Kidney epithelial cell (primary cell): ENCODE measurements at regions not wholly inside any gene's neighbourhood (a gene's known extent, or its start where the extent isn't known, plus 50 kb on each side); places are given as distances from the start of the nearest gene placed in this dataset.
A peak's percentile ranks its signal among the peaks of the same experiment; 100 is the strongest.

Experiments
- DNase-seq: peaks from one replicate; pipeline ENCODE4 v3.0.0-alpha.2; 2010; ENCODE audit warnings: low read depth
- H3K27me3 ChIP-seq: 2 replicates; pipeline ENCODE4 v1.6.0; 2011; ENCODE audit warnings: low read length; ENCODE audit not compliant: control insufficient read depth, insufficient read depth
- H3K36me3 ChIP-seq: 2 replicates; pipeline ENCODE4 v1.5.1; 2011; ENCODE audit warnings: low read length; ENCODE audit not compliant: control insufficient read depth, insufficient read depth
- H3K4me3 ChIP-seq: 2 replicates; pipeline ENCODE4 v1.5.1; 2011; ENCODE audit warnings: low read depth, mild to moderate bottlenecking, control low read depth, low read length
- CTCF ChIP-seq: IDR thresholded peaks from 2 replicates; pipeline ENCODE4 v1.5.1; 2011; ENCODE audit warnings: mild to moderate bottlenecking, moderate library complexity, low read length, control low read depth, inconsistent platforms; ENCODE audit not compliant: insufficient read depth, poor library complexity, severe bottlenecking

GRCh38 chr7:117990834-117991233 lies 117.6 kb upstream of the CTTNBP2 start:
- no peaks in the 10 kb centered on the region for H3K27me3 ChIP-seq
- no peak overlapping the region for H3K4me3 ChIP-seq
- no peaks in the 10 kb centered on the region for H3K36me3 ChIP-seq
- no peak for DNase-seq
- no peak for TF ChIP-seq CTCF

- TF ChIP-seq CTCF = no peak
- no peak overlapping the region for H3K4me3 ChIP-seq
- no peaks in the 10 kb centered on the region for H3K36me3 ChIP-seq
- DNase-seq = no peak
- H3K27me3 ChIP-seq = no peaks in the 10 kb centered on the region
Measured at GRCh38 chr7:117992635-117993376, 119.6 kb upstream of the CTTNBP2 start.

GRCh38 chr7:117993377-117994003 lies 120.2 kb upstream of the CTTNBP2 start:
- TF ChIP-seq CTCF = peak; percentile 74

GRCh38 chr7:117995850-117996650 lies 122.8 kb upstream of the CTTNBP2 start:
- DNase-seq = no peak
- no peaks in the 10 kb centered on the region for H3K27me3 ChIP-seq
- no peak for TF ChIP-seq CTCF
- H3K4me3 ChIP-seq = no peak overlapping the region
- no peaks in the 10 kb centered on the region for H3K36me3 ChIP-seq

More at GRCh38 chr7:117993377-117994003, 120.2 kb upstream of the CTTNBP2 start:
- no peak overlapping the region for H3K4me3 ChIP-seq
- H3K36me3 ChIP-seq = no peaks in the 10 kb centered on the region
- H3K27me3 ChIP-seq = no peaks in the 10 kb centered on the region
- DNase-seq = no peak

GRCh38 chr7:117997862-117998825 lies 124.9 kb upstream of the CTTNBP2 start:
- no peak overlapping the region for H3K4me3 ChIP-seq
- DNase-seq = peak; percentile 55

More at GRCh38 chr7:117997862-117998825, 124.9 kb upstream of the CTTNBP2 start:
- no peaks in the 10 kb centered on the region for H3K27me3 ChIP-seq
- TF ChIP-seq CTCF = no peak
- H3K36me3 ChIP-seq = no peaks in the 10 kb centered on the region
